ENCODE measurements at regions not wholly inside any gene's neighbourhood (a gene's known extent, or its start where the extent isn't known, plus 50 kb on each side); places are given as distances from the start of the nearest gene placed in this dataset.

GRCh38 chr13:80548915-80549314 is 208.0 kb upstream of the SPRY2 start:
- TF ChIP-seq CTCF (IDR thresholded peaks at IDR 0.05 in 2 of 3, conservative IDR thresholded peaks at IDR 0.05 in 1 of 3; ENCODE audit: control insufficient read depth in 2 of 3, extremely low read depth in 1 of 3, insufficient read depth in 1 of 3, low read depth in 3 of 3, low read length in 3 of 3) (no peak), TAF1 (IDR thresholded peaks at IDR 0.05; ENCODE audit: borderline replicate concordance, low read depth, low read length) (no peak), NR2C2 (IDR thresholded peaks at IDR 0.05; ENCODE audit: borderline replicate concordance, control insufficient read depth, insufficient read length, low read depth) (no peak), USF2 (IDR thresholded peaks at IDR 0.05; ENCODE audit: borderline replicate concordance, low read depth, low read length) (no peak), ZBTB11 (CRISPR knock-in tag; IDR thresholded peaks at IDR 0.05) (no peak), ZNF592 (IDR thresholded peaks at IDR 0.05) (no peak), POLR2A (IDR thresholded peaks at IDR 0.05; ENCODE audit: low read depth, low read length) (no peak), POLR2AphosphoS5 (IDR thresholded peaks at IDR 0.05; ENCODE audit: low read length) (no peak), JUNB (IDR thresholded peaks at IDR 0.05) (no peak), JUND (IDR thresholded peaks at IDR 0.05; ENCODE audit: low read depth, low read length) (no peak), BRCA1 (IDR thresholded peaks at IDR 0.05; ENCODE audit: low read depth, low read length) (no peak), SMC3 (IDR thresholded peaks at IDR 0.05; ENCODE audit: borderline replicate concordance, low read length) (no peak)

Data from GM12878 (cell line).